Left ventricle myocardium inferior (tissue), 1 donor: ENCODE measurements at regions not wholly inside any gene's neighbourhood (a gene's known extent, or its start where the extent isn't known, plus 50 kb on each side); places are given as distances from the start of the nearest gene placed in this dataset.

Experiments used
- DNase-seq: peaks from one replicate; pipeline ENCODE4 v3.0.0-alpha.2; 2020
- H3K27ac ChIP-seq: fragments of 200-600 bp; replicated peaks from 2 replicates; pipeline ENCODE4 v1.8.0; 2021
- H3K27me3 ChIP-seq: fragments of 200-600 bp; 2 replicates; pipeline ENCODE4 v1.8.0; 2021; ENCODE audit warnings: low read depth
- H3K36me3 ChIP-seq: fragments of 200-600 bp; 2 replicates; pipeline ENCODE4 v1.8.0; 2021
- H3K4me1 ChIP-seq: fragments of 200-600 bp; 2 replicates; pipeline ENCODE4 v1.8.0; 2021
- H3K4me3 ChIP-seq: fragments of 200-600 bp; 2 replicates; pipeline ENCODE4 v1.8.0; 2021; ENCODE audit warnings: mild to moderate bottlenecking, moderate library complexity
- H3K9me3 ChIP-seq: fragments of 200-600 bp; replicated peaks from 2 replicates; pipeline ENCODE4 v1.8.0; 2021
- intact Hi-C: fragments of 100-400 bp; cut with micrococcal nuclease; formaldehyde crosslinking; loops from one replicate; pipeline ENCODE4 v1.11.0; 2022
- TF ChIP-seq, protein P1 (sequence below): fragments of 200-600 bp; IDR thresholded peaks from 2 replicates; pipeline ENCODE4 v1.8.0; 2021; ENCODE audit warnings: antibody characterized with exemption, mild to moderate bottlenecking, borderline replicate concordance
- donor health status: DM: no; HTN: yes; CAD: no; lungs with severe emphysema.

DNA sequence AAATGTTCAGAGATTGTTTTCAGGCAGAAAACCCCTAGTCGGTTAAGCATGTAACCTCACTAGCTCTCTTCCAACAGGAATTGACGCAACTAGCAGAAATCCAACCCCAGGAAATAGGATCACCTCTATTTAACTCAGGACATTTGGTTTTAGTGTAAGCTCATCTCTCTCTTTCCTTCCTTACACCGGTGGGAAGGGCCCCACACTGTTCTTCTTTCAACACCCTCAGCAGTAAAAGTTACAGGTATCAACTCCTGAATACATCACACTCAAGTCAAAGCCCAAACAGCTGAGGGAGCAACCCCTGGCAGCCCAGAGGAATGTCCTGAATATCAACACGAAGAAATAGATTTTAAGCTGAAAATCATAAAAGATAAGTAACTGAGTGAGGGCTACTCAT, 191.2 kb upstream of the KIF2B start:
- H3K4me3 ChIP-seq: no peak overlapping the region
- H3K36me3 ChIP-seq: no peaks in the 10 kb centered on the region
- no peaks in the 10 kb centered on the region for H3K9me3 ChIP-seq
- TF ChIP-seq, protein P1, sequence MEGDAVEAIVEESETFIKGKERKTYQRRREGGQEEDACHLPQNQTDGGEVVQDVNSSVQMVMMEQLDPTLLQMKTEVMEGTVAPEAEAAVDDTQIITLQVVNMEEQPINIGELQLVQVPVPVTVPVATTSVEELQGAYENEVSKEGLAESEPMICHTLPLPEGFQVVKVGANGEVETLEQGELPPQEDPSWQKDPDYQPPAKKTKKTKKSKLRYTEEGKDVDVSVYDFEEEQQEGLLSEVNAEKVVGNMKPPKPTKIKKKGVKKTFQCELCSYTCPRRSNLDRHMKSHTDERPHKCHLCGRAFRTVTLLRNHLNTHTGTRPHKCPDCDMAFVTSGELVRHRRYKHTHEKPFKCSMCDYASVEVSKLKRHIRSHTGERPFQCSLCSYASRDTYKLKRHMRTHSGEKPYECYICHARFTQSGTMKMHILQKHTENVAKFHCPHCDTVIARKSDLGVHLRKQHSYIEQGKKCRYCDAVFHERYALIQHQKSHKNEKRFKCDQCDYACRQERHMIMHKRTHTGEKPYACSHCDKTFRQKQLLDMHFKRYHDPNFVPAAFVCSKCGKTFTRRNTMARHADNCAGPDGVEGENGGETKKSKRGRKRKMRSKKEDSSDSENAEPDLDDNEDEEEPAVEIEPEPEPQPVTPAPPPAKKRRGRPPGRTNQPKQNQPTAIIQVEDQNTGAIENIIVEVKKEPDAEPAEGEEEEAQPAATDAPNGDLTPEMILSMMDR: no peak
- no peaks in the 10 kb centered on the region for H3K4me1 ChIP-seq
- H3K27me3 ChIP-seq: no peaks in the 10 kb centered on the region
- DNase-seq: no peak
- intact Hi-C loops: no loop called here
- no peak overlapping the region for H3K27ac ChIP-seq

- intact Hi-C loops: no loop called here
- H3K36me3 ChIP-seq: no peaks in the 10 kb centered on the region
These were observed 192.1 kb upstream of the KIF2B start for GRCh38 chr17:53630638-53631037.

DNA sequence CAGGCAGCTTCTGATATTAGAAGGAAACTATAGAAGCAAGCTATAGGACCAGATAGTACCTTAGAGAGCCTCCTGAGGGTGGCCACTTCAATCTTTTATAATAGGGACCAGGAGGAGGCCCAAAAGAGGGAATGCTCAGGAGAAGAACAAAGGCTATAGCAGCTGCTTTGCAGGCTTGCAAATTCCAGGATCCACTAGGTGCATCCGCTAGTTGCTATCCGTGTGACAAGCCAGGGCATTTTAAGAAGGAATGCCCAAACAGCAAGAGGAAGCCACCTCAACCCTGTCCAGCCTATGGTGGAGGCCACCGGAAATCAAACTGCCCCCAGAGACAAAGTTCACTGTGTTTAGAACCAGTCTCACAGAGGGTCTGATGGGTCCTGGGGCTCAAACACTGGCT, 192.6 kb upstream of the KIF2B start:
- no peak for DNase-seq
- no peak overlapping the region for H3K4me3 ChIP-seq
- H3K27ac ChIP-seq: no peak overlapping the region
- intact Hi-C loops: no loop called here
- no peaks in the 10 kb centered on the region for H3K27me3 ChIP-seq
- TF ChIP-seq, protein P1: no peak
- no peaks in the 10 kb centered on the region for H3K9me3 ChIP-seq
- no peaks in the 10 kb centered on the region for H3K36me3 ChIP-seq
- no peaks in the 10 kb centered on the region for H3K4me1 ChIP-seq

More at GRCh38 chr17:53630638-53631037, 192.1 kb upstream of the KIF2B start:
- no peak overlapping the region for H3K4me3 ChIP-seq
- no peaks in the 10 kb centered on the region for H3K4me1 ChIP-seq
- no peak overlapping the region for H3K27ac ChIP-seq
- no peaks in the 10 kb centered on the region for H3K9me3 ChIP-seq
- DNase-seq: no peak
- no peaks in the 10 kb centered on the region for H3K27me3 ChIP-seq
- TF ChIP-seq, protein P1: no peak

DNA sequence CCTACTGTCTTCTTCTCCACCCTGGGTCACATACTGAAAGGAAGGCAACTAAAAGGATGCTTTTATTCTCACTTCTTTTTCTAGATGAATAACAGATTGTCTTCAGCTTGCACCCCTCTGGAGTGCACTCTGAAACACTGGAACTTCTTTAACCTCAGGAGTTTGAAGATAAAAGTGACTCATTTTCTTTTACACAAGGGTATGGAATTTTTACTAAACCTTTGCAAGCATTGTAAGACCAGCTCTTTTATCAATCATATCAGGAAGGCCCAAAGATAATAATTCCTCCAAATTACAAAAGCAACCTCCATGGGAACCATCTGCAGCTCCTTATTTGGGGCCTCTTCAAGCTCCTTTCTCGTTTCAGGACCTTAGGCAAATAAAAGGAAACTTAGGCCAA, 193.5 kb upstream of the KIF2B start:
- H3K27ac ChIP-seq: no peak overlapping the region
- H3K36me3 ChIP-seq: no peaks in the 10 kb centered on the region
- TF ChIP-seq, protein P1: no peak
- intact Hi-C loops: no loop called here
- H3K9me3 ChIP-seq: no peaks in the 10 kb centered on the region
- no peak overlapping the region for H3K4me3 ChIP-seq
- H3K4me1 ChIP-seq: no peaks in the 10 kb centered on the region
- no peaks in the 10 kb centered on the region for H3K27me3 ChIP-seq
- DNase-seq: no peak

- no peaks in the 10 kb centered on the region for H3K36me3 ChIP-seq
- intact Hi-C loops: no loop called here
- no peaks in the 10 kb centered on the region for H3K27me3 ChIP-seq
These were observed 194.7 kb upstream of the KIF2B start for GRCh38 chr17:53628011-53628410.

More at GRCh38 chr17:53628011-53628410, 194.7 kb upstream of the KIF2B start:
- Histone ChIP-seq H3K27ac (no peak overlapping the region), H3K4me3 (no peak overlapping the region), H3K9me3 (no peaks in the 10 kb centered on the region), H3K4me1 (no peaks in the 10 kb centered on the region)
- DNase-seq: no peak
- TF ChIP-seq, protein P1: no peak
